SK-N-SH treated with all-trans-retinoic acid at 6 μM for 48 hours (cell line): ENCODE measurements at regions not wholly inside any gene's neighbourhood (a gene's known extent, or its start where the extent isn't known, plus 50 kb on each side); places are given as distances from the start of the nearest gene placed in this dataset.

Experiments used
- ARNTL ChIP-seq: fragments of 450-650 bp; formaldehyde crosslinking; IDR thresholded peaks from 2 replicates; pipeline ENCODE4 v1.5.0; 2020; ENCODE audit warnings: low read depth, mild to moderate bottlenecking, moderate library complexity, borderline replicate concordance
- CSRNP3 ChIP-seq: fragments of 250-450 bp; sonication (Bioruptor Pico); IDR thresholded peaks from 2 replicates; pipeline ENCODE4 v1.5.1; 2021; ENCODE audit warnings: mild to moderate bottlenecking, moderate library complexity
- ISL1 ChIP-seq: fragments of 250-450 bp; sonication (Bioruptor Pico); IDR thresholded peaks from 2 replicates; pipeline ENCODE4 v2.1.2; 2022; ENCODE audit warnings: mild to moderate bottlenecking, moderate library complexity
- OSR1 ChIP-seq: fragments of 250-450 bp; sonication (Bioruptor Pico); IDR thresholded peaks from 2 replicates; pipeline ENCODE4 v1.8.0; 2022; ENCODE audit warnings: moderate library complexity, mild to moderate bottlenecking, inconsistent platforms
- PATZ1 ChIP-seq: fragments of 250-450 bp; sonication (Bioruptor Pico); IDR thresholded peaks from 2 replicates; pipeline ENCODE4 v1.8.0; 2020; ENCODE audit warnings: mild to moderate bottlenecking, moderate library complexity, borderline replicate concordance
- SNAI2 ChIP-seq: fragments of 250-450 bp; sonication (Bioruptor Pico); IDR thresholded peaks from 2 replicates; pipeline ENCODE4 v1.5.0; 2020; ENCODE audit warnings: mild to moderate bottlenecking, moderate library complexity
- TSHZ2 ChIP-seq: fragments of 250-450 bp; sonication (Bioruptor Pico); IDR thresholded peaks from 2 replicates; pipeline ENCODE4 v1.5.0; 2020; ENCODE audit warnings: mild to moderate bottlenecking, moderate library complexity
- ZFP3 ChIP-seq: fragments of 250-450 bp; sonication (Bioruptor Pico); IDR thresholded peaks from 2 replicates; pipeline ENCODE4 v1.5.0; 2020; ENCODE audit warnings: mild to moderate bottlenecking, moderate library complexity
- ZNF8 ChIP-seq: fragments of 450-650 bp; formaldehyde crosslinking; IDR thresholded peaks from 2 replicates; pipeline ENCODE4 v1.5.0; 2020; ENCODE audit warnings: mild to moderate bottlenecking, moderate library complexity

- TF ChIP-seq TSHZ2 (CRISPR knock-in tag) (no peak), ZNF8 (CRISPR knock-in tag) (no peak), ISL1 (CRISPR knock-in tag) (no peak), PATZ1 (CRISPR knock-in tag) (no peak), OSR1 (CRISPR knock-in tag) (no peak), SNAI2 (CRISPR knock-in tag) (no peak), ZFP3 (CRISPR knock-in tag) (no peak), CSRNP3 (no peak), ARNTL (no peak)
Measured at GRCh38 chr10:111956841-111957240, 226.7 kb downstream of the GPAM start.
